Ovary (tissue), 3 donors: ENCODE measurements at regions not wholly inside any gene's neighbourhood (a gene's known extent, or its start where the extent isn't known, plus 50 kb on each side); places are given as distances from the start of the nearest gene placed in this dataset.

Experiments used
- CTCF ChIP-seq, 3 donors: fragments of 450-650 bp in 2 of 3; fragments of 200-600 bp in 1 of 3; IDR thresholded peaks; one replicate each; pipeline versions ENCODE4 v1.5.1 to v1.8.0; 2016 to 2022; ENCODE audit warnings: antibody characterized with exemption in 3 of 3, mild to moderate bottlenecking in 1 of 3
- EP300 ChIP-seq: sonication (generic); formaldehyde crosslinking; IDR thresholded peaks from one replicate; pipeline ENCODE4 v1.6.1; 2017; ENCODE audit warnings: antibody characterized with exemption
- POLR2A ChIP-seq: fragments of 450-650 bp; IDR thresholded peaks from one replicate; pipeline ENCODE4 v1.6.1; 2017; ENCODE audit warnings: antibody characterized with exemption, mild to moderate bottlenecking, moderate library complexity
- donor health status: DM: no; HTN: no; CAD: no.

DNA sequence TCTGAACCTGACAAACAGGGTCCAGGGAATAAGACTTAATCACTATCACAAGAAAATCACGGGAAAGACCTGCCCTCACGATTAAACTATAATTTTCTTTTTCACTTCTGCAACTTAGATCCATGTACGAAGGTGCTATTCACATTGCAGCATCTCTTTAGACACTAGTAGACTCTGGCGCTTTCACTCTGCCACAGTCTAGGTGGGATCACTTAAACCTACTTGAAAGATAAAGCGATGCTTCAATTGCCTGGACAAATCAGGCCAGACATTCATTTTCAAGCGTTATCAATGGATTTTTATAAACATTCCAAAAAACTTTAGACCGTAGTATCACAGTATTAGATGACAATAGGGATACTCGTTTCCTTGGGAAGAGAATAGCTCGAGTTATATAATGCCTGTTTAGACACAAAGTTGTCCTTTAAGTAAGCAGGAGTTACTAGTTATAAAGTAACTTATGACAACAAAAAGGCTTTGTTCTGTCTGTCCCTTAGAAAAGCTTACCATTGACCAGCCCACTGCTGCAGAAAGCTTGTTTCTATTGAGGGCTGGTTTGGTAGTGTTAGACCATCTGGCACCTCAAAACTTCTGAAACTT, 367.3 kb downstream of the UTRN start:
- TF ChIP-seq CTCF (IDR thresholded peaks at IDR 0.05) (no peak), POLR2A (no peak), EP300 (no peak)
